GM23248 (cell line): ENCODE measurements at regions not wholly inside any gene's neighbourhood (a gene's known extent, or its start where the extent isn't known, plus 50 kb on each side); places are given as distances from the start of the nearest gene placed in this dataset.

Source experiments
- DNase-seq: peaks from one replicate; pipeline ENCODE4 v3.0.0-alpha.2; 2015
- H2AFZ ChIP-seq: fragments of 200-600 bp; sonication (generic); 2 replicates; pipeline ENCODE4 v1.6.1; 2016; ENCODE audit warnings: antibody characterized with exemption
- H3F3A ChIP-seq: fragments of 200-600 bp; sonication (generic); 2 replicates; pipeline ENCODE4 v1.6.1; 2016; ENCODE audit warnings: mild to moderate bottlenecking, antibody characterized with exemption, mixed run types; ENCODE audit not compliant: insufficient read depth
- H3K27ac ChIP-seq: fragments of 200-600 bp; sonication (generic); 2 replicates; pipeline ENCODE4 v1.5.1; 2016; ENCODE audit warnings: mild to moderate bottlenecking
- H3K27me3 ChIP-seq: fragments of 200-600 bp; sonication (generic); replicated peaks from 2 replicates; pipeline ENCODE4 v1.6.1; 2016; ENCODE audit warnings: mild to moderate bottlenecking; ENCODE audit not compliant: insufficient read depth
- H3K36me3 ChIP-seq: fragments of 200-600 bp; sonication (generic); 2 replicates; pipeline ENCODE4 v1.6.1; 2016; ENCODE audit warnings: low read depth, mild to moderate bottlenecking
- H3K4me1 ChIP-seq: fragments of 200-600 bp; sonication (generic); 2 replicates; pipeline ENCODE4 v1.6.1; 2016; ENCODE audit warnings: mild to moderate bottlenecking; ENCODE audit not compliant: insufficient read depth
- H3K4me2 ChIP-seq: fragments of 200-600 bp; sonication (generic); one replicate; pipeline ENCODE4 v1.6.1; 2016; ENCODE audit warnings: mild to moderate bottlenecking; ENCODE audit not compliant: unreplicated experiment
- H3K4me3 ChIP-seq: fragments of 200-600 bp; sonication (generic); 2 replicates; pipeline ENCODE4 v1.5.1; 2016; ENCODE audit warnings: mild to moderate bottlenecking
- H3K79me2 ChIP-seq: fragments of 200-600 bp; sonication (generic); 2 replicates; pipeline ENCODE4 v1.6.1; 2016; ENCODE audit warnings: mild to moderate bottlenecking; ENCODE audit not compliant: insufficient read depth
- H3K9ac ChIP-seq: fragments of 200-600 bp; sonication (generic); 2 replicates; pipeline ENCODE4 v1.6.1; 2016; ENCODE audit warnings: mild to moderate bottlenecking
- H3K9me2 ChIP-seq: fragments of 200-600 bp; sonication (generic); 2 replicates; pipeline ENCODE4 v1.6.1; 2016; ENCODE audit warnings: mixed run types, mild to moderate bottlenecking, moderate library complexity; ENCODE audit not compliant: insufficient read depth
- H3K9me3 ChIP-seq: fragments of 200-600 bp; sonication (generic); one replicate; pipeline ENCODE4 v1.6.1; 2017; ENCODE audit warnings: low read depth
- H4K20me1 ChIP-seq: fragments of 200-600 bp; sonication (generic); 2 replicates; pipeline ENCODE4 v1.6.0; 2016; ENCODE audit not compliant: insufficient read depth
- EZH2 ChIP-seq: fragments of 200-600 bp; sonication (generic); IDR thresholded peaks from 2 replicates; pipeline ENCODE4 v1.6.1; 2018; ENCODE audit warnings: antibody characterized with exemption, mild to moderate bottlenecking; ENCODE audit not compliant: insufficient read depth, poor library complexity, severe bottlenecking
- EZH2phosphoT487 ChIP-seq: fragments of 200-600 bp; sonication (generic); IDR thresholded peaks from 2 replicates; pipeline ENCODE4 v1.6.1; 2018; ENCODE audit warnings: antibody characterized with exemption, moderate library complexity, mild to moderate bottlenecking, low read depth; ENCODE audit not compliant: insufficient read depth
- WGBS, 2 experiments: methylation state at CpG; one replicate each; pipeline ENCODE4 v1.1.6; 2015 to 2017; ENCODE audit warnings: low lambda C conversion rate in 2 of 2, low coverage in 1 of 2; ENCODE audit errors: missing lambda C conversion rate in 2 of 2; 5-methylcytosine and 5-hydroxymethylcytosine counted together
- in situ Hi-C: fragments of 300-500 bp; cut with MboI; formaldehyde crosslinking; loops from 2 replicates; pipeline ENCODE4 v1.15.0; 2020

- in situ Hi-C loops = no loop called here
- WGBS, 2 experiments = 95% methylated on average over 9 of the region's 9 CpGs
- H3K36me3 ChIP-seq = no peaks in the 10 kb centered on the region
These were observed 126.4 kb upstream of the SLC45A1 start for GRCh38 chr1:8191474-8191873.

GRCh38 chr1:8189931-8190483, 127.9 kb upstream of the SLC45A1 start:
- H3K27ac ChIP-seq = no peak overlapping the region
- H3K27me3 ChIP-seq = no peaks in the 10 kb centered on the region
- WGBS, 2 experiments = 96 to 98% methylated on average over 6 of the region's 6 CpGs
- no peak overlapping the region for H3K9ac ChIP-seq
- H3K9me2 ChIP-seq = no peaks in the 10 kb centered on the region
- H2AFZ ChIP-seq = no peak overlapping the region
- TF ChIP-seq EZH2 (no peak), EZH2phosphoT487 (no peak)
- no peaks in the 10 kb centered on the region for H4K20me1 ChIP-seq
- no peaks in the 10 kb centered on the region for H3K36me3 ChIP-seq
- no peaks in the 10 kb centered on the region for H3K9me3 ChIP-seq
- no peaks in the 10 kb centered on the region for H3K79me2 ChIP-seq
- 0 out of 2 replicates have a peak, but pooled peaks cover 5% of the 10 kb centered on the region for H3F3A ChIP-seq
- peaks cover 12% of the 10 kb centered on the region for H3K4me1 ChIP-seq
- no peak for DNase-seq
- in situ Hi-C loops = no loop called here
- no peak overlapping the region for H3K4me2 ChIP-seq
- no peak overlapping the region for H3K4me3 ChIP-seq

More at GRCh38 chr1:8191474-8191873, 126.4 kb upstream of the SLC45A1 start:
- Histone ChIP-seq H3K9me2 (no peaks in the 10 kb centered on the region), H3K79me2 (no peaks in the 10 kb centered on the region), H3F3A (0 out of 2 replicates have a peak, but pooled peaks cover 5% of the 10 kb centered on the region), H3K9me3 (no peaks in the 10 kb centered on the region), H3K4me1 (peaks cover 18% of the 10 kb centered on the region), H4K20me1 (no peaks in the 10 kb centered on the region), H3K4me2 (no peak overlapping the region), H3K9ac (no peak overlapping the region), H2AFZ (no peak overlapping the region), H3K27ac (no peak overlapping the region), H3K4me3 (no peak overlapping the region), H3K27me3 (no peaks in the 10 kb centered on the region)
- TF ChIP-seq EZH2phosphoT487 (no peak), EZH2 (no peak)
- DNase-seq = no peak

DNA sequence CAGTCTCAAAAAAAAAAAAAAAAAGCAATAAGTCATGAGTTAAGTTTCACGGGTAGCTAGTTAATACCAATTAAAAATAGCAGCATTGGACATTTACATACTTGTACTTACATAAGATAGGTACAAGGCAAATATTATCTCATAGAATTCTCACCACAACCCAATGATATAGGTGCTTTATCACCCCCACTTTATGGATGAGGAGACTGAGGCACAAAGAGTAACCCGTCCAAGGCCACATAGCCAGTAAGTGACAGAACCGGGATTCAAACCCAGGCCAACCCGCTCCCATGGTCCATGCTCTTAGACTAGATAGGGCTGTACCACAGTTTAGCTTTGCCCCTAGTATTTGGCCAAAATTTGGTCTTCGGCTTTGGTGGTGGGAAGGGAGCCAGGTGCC, 132.5 kb upstream of the SLC45A1 start:
- peaks cover 17% of the 10 kb centered on the region for H3F3A ChIP-seq
- H3K9me2 ChIP-seq = no peaks in the 10 kb centered on the region
- H3K27ac ChIP-seq = no peak overlapping the region
- in situ Hi-C loops = no loop called here
- no peak overlapping the region for H3K4me2 ChIP-seq
- no peaks in the 10 kb centered on the region for H3K79me2 ChIP-seq
- H4K20me1 ChIP-seq = no peaks in the 10 kb centered on the region
- 92 to 96% methylated on average over 5 of the region's 5 CpGs for WGBS, 2 experiments
- no peaks in the 10 kb centered on the region for H3K4me1 ChIP-seq
- TF ChIP-seq EZH2phosphoT487 = no peak
- TF ChIP-seq EZH2 = no peak
- H3K9me3 ChIP-seq = no peaks in the 10 kb centered on the region
- H3K4me3 ChIP-seq = no peak overlapping the region
- DNase-seq = no peak
- H3K27me3 ChIP-seq = no peaks in the 10 kb centered on the region
- no peak overlapping the region for H2AFZ ChIP-seq
- H3K36me3 ChIP-seq = no peaks in the 10 kb centered on the region
- no peak overlapping the region for H3K9ac ChIP-seq

- Histone ChIP-seq H3K4me2 (no peak overlapping the region), H3K27me3 (no peaks in the 10 kb centered on the region), H3F3A (peaks cover 12% of the 10 kb centered on the region), H4K20me1 (no peaks in the 10 kb centered on the region), H3K36me3 (no peaks in the 10 kb centered on the region), H3K9me2 (no peaks in the 10 kb centered on the region), H3K79me2 (no peaks in the 10 kb centered on the region), H2AFZ (no peak overlapping the region), H3K4me1 (no peaks in the 10 kb centered on the region), H3K9ac (no peak overlapping the region), H3K27ac (no peak overlapping the region), H3K4me3 (no peak overlapping the region), H3K9me3 (no peaks in the 10 kb centered on the region)
- no peak for TF ChIP-seq EZH2
- no peak for TF ChIP-seq EZH2phosphoT487
- in situ Hi-C loops = no loop called here
- 97 to 98% methylated on average over 3 of the region's 3 CpGs for WGBS, 2 experiments
- DNase-seq = no peak
These were observed 133.6 kb upstream of the SLC45A1 start for GRCh38 chr1:8184301-8184700.
